Hematopoietic multipotent progenitor cell treated with erythropoietin and hydrocortisone succinate and interleukin-3 and kit ligand, for 6 days (in vitro differentiated cells): ENCODE measurements at regions not wholly inside any gene's neighbourhood (a gene's known extent, or its start where the extent isn't known, plus 50 kb on each side); places are given as distances from the start of the nearest gene placed in this dataset.
"Not testable (repeated sequence)": the region's sequence is repeated elsewhere in the genome, so short reads cannot be mapped to it uniquely, and the experiment has no call there.

Experiments used
- DNase-seq: peaks from one replicate; pipeline ENCODE4 v3.0.0-alpha.2; 2015

- no peak for DNase-seq
These were observed 196.8 kb downstream of the GOLGA6L6 start for GRCh38 chr15:20344601-20345400.

DNA sequence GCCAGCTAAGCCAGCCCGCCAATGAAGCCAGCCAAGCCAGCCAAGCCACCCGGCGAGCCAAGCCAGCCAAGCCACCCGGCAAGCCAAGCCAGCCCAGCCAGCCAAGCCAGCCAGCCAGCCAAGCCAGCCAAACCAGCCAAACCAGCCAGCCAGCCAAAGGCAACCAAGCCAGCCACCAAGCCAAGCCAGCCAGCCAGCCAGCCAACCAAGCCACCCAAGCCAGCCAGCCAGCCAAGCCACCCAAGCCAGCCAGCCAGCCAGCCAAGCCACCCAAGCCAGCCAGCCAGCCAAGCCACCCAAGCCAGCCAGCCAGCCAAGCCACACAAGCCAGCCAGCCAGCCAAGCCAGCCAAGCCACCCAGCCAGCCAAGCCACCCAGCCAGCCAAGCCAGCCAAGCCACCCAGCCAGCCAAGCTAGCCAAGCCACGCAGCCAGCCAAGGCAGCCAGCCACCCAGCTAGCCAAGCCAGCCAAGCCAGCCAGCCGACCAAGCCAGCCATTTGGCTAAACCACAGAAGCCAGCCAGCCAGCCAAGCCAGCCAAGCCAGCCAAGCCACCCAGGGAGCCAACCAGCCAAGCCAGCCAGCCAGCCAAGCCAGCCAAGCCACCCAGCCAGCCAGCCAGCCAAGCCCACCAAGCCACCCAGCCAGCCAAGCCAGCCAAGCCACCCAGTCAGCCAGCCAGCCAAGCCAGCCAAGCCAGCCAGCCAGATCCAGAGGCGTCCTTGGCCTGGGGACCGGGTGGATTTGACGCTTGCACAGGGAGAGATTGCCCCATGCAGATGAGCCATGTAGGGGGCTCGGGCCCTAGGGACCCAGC, 198.0 kb downstream of the GOLGA6L6 start:
- DNase-seq: not testable (repeated sequence)

DNA sequence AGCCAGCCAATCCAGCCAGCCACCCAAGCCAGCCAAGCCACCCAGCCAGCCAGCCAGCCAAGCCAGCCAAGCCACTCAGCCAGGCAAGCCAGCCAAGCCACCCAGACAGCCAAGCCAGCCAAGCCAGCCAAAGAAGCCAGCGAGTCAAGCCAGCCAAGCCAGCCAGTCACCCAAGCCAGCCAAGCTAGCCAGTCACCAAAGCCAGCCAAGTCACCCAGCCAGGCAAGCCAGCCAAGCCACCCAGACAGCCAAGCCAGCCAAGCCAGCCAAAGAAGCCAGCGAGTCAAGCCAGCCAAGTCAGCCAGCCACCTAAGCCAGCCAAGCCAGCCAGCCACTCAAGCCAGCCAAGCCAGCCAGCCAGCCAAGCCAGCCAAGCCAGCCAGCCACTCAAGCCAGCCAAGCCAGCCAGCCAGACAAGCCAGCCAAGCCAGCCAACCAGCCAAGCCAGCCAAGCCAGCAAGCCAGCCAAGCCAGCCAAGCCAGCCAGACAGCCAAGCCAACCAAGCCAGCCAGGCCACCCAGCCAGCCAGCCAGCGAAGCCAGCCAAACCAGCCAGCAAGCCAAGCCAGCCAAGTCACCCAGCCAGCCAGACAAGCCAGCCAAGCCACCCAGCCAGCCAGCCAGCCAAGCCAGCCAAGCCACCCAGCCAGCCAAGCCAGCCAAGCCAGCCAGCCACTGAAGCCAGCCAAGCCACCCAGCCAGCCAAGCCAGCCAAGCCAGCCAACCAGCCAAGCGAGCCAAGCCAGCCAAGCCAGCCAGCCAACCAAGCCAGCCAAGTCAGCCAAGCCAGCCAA, 198.8 kb downstream of the GOLGA6L6 start:
- DNase-seq: not testable (repeated sequence)

DNA sequence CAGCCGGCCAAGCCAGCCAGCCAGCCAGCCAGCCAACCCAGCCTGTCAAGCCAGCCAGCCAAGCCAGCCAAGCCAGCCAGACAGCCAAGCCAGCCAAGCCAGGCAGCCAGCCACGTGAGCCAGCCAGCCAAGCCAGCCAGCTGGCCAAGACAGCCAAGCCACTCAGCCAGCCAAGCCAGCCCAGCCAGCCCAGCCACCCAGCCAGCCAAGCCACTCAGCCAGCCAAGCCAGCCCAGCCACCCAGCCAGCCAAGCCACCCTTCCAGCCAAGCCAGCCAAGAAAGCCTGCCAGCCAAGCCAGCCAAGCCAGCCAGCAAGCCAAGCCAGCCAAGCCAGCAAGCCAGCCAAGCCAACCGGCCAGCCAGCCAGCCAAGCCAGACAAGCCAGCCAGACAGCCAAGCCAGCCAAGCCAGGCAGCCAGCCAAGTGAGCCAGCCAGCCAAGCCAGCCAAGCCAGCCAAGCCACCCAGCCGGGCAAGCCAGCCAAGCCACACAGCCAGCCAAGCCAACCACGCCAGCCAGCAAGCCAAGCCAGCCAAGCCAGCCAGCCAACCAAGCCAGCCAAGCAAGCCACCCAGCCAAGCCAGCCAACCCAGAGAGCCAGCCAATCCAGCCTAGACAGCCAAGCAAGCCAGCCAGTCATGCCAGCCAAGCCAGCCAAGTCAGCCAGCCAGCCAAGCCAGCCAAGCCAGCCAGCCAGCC, 199.5 kb downstream of the GOLGA6L6 start:
- DNase-seq: no peak

GRCh38 chr15:20340931-20341661, 200.5 kb downstream of the GOLGA6L6 start:
- no peak for DNase-seq

DNA sequence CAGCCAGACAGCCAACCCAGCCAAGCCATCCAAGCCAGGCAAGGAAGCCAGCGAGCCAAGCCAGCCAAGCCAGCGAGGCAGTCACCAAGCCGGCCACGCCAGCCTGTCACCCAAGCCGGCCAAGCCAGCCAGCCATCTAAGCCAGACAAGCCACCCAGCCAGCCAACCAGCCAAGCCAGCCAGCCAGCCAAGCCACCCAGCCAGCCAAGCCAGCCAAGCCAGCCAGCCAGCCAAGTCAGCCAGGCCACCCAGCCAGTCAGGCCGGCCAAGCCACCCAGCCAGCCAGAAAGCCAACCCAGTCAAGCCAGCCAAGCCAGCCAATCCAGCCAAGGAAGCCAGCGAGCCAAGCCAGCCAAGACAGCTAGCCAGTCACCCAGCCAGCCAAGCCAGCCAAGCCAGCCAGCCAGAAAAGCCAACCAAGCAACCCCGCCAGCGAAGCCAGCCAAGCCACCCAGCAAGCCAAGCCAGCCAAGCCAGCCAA, 201.2 kb downstream of the GOLGA6L6 start:
- no peak for DNase-seq

DNA sequence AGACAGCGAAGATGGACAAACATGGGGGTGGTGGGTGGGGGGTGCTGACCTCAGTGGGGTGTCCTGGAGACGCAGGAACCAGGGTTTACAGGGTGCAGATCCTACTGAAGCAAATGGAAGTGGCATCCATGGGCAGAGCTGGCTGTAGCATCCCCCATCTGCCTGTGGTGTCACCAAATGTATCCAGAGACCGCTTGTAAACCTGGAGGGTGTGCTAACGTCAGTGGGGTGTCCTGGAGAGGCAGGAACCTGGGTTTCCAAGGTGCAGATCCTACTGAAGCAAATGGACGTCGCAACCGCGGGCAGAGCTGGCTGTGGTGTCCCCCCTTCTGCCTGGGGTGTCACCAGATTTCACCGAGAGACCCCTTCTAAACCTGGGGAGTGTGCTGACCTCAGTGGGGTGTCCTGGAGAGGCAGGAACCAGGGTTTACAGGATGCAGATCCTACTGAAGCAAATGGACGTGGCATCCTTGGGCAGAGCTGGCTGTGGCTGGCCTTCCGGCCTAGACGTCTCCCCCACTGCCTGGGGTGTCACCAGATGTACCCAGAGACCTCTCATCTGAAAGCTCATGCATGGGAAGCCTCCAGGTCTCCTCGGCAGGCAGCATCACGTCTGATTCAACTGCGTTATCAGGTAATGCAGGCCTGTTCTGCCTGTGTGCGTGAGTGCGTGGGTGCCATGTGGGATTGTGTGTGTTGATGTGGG, 202.4 kb downstream of the GOLGA6L6 start:
- not testable (repeated sequence) for DNase-seq

GRCh38 chr15:20338671-20339070, 202.9 kb downstream of the GOLGA6L6 start:
- not testable (repeated sequence) for DNase-seq

GRCh38 chr15:20337238-20337637, 204.4 kb downstream of the GOLGA6L6 start:
- not testable (repeated sequence) for DNase-seq

DNA sequence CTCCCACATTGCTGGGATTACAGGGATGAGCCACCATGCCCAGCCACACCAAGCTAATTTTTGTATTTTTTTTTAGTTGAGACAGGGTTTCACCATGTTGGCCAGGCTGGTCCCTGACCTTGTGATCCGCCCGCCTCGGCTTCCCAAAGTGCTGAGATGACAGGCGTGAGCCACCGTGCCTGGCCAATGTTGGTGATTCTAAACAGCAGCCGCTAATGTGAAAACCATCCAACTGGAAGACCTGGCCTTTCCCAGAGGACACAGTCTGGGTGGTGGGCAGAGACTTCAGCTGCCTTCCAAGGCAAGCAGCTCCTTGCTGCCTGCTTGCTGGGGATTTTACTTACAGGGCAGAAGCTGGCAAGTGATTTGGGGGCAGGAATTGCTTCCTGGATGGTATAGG, 207.1 kb downstream of the GOLGA6L6 start:
- DNase-seq: not testable (repeated sequence)

GRCh38 chr15:20325751-20326150, 215.8 kb downstream of the GOLGA6L6 start:
- not testable (repeated sequence) for DNase-seq

DNA sequence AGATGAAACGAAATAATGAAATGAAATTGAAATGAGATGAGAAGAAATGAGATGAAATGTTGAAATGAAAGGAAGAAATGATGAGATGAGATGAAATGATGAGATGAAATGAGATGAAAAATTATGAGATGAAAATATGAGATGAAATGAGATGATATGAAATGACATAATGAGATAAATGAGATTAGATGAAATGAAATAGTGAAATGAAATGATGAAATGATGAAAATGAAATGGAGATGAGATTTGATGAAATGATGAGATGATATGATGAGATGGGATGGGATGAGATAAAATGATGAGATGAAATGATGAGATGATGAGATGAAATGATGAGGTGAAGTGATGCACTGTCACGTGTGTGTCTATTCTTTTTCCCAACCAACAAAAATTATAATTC, 224.5 kb downstream of the GOLGA6L6 start:
- DNase-seq: not testable (repeated sequence)

GRCh38 chr15:20311014-20311680, 230.5 kb downstream of the GOLGA6L6 start:
- not testable (repeated sequence) for DNase-seq

GRCh38 chr15:20310603-20311002, 231.0 kb downstream of the GOLGA6L6 start:
- no peak for DNase-seq

DNA sequence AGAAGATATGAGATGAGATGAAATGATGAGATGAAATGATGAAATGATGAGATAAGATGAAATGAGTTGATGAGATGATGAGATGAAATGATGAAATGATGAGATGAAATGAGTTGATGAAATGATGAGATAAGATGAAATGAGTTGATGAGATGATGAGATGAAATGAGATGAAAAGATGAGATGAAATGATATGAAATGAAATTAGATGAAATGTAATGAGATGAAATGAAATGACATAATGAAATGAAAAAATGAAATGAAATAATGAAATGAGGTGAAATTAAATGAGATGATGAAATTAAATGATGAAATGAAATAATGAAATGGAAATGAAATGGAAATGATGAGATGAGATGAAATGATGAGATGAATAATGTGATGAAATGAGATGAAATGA, 231.6 kb downstream of the GOLGA6L6 start:
- not testable (repeated sequence) for DNase-seq

DNA sequence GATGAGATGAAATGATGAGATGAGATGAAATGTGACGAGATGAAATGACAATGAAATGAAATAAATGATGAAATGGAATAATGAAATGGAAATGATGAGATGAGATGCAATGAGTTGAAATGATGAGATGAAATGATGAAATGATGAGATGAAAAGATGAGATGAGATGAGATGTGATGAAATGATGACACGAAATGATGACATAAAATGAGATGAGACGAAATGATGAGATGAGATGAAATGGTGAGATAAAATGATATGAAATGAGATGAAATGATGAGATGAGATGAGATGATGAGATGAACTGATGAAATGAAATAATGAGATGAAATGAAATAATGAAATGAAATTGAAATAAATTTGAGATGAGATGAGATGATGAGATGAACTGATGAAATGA, 232.2 kb downstream of the GOLGA6L6 start:
- not testable (repeated sequence) for DNase-seq

DNA sequence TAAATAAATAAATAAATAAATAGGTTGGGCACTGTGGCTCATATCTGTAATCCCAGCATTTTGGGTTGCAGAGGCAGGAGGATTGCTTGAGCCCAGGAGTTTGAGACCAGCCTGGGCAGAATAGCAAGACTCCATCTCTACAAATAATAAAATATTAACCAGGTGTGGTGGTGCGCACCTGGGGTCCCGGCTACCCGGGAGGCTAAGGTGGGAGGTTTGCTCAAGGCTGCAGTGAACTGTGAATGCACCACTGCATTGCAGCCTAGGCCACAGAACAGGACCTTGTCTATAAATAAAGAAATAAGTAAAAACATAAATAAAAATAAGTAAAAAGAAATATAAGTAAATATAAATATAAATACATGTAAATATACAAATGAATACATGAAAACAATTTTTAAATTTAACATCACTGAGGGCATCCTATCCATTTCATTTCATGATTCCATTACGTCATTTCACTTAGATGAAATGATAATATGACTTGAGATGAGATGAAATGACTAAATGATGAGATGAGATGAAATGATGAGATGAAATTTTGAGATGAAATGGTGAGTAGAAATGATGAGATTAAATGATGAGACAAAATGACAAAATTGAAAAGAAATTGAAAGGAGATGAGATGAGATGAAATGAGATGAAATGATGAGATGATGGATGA, 233.4 kb downstream of the GOLGA6L6 start:
- DNase-seq: not testable (repeated sequence)

DNA sequence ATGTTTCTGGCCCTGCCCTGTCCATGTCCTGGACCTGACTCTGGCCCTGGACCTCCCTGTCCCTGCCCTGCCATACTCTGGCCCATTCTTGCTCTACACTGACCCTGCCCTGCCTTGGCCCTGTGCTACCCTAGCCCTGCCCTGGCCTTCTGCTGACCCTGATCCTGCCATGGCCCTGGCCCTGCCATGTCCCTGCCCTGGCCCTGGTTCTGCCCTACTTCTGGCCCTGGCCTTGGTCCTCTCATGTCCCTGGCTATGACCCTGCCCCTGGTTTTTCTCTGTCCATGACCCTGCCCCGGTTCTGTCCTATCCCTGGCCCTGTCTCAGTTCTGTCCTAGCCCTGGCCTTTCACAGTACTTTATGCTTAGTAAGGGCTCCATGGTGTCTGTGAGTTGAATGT, 234.5 kb downstream of the GOLGA6L6 start:
- DNase-seq: not testable (repeated sequence)

GRCh38 chr15:20306497-20307106, 235.0 kb downstream of the GOLGA6L6 start:
- DNase-seq: not testable (repeated sequence)
